ENCODE measurements at regions not wholly inside any gene's neighbourhood (a gene's known extent, or its start where the extent isn't known, plus 50 kb on each side); places are given as distances from the start of the nearest gene placed in this dataset.

GRCh38 chr1:73593364-73593763 lies 604.6 kb downstream of the LRRIQ3 start:
- Histone ChIP-seq H3K36me3 (no peaks in the 10 kb centered on the region), H3K27ac (no peak overlapping the region), H3K4me3 (no peak overlapping the region), H3K9me3 (peaks cover 0 to 9% (median 0%) of the 10 kb centered on the region in 11 donors), H3K27me3 (no peaks in the 10 kb centered on the region), H3K4me1 (peaks cover 0 to 3% (median 0%) of the 10 kb centered on the region in 9 donors)
- intact Hi-C loops (cut with DNase I) = no loop called here
- no peak for TF ChIP-seq CTCF (IDR thresholded peaks at IDR 0.05)
- ATAC-seq (no peak), DNase-seq (no peak)
- 29 to 42% methylated on average over 3 of the region's 3 CpGs for WGBS, 2 donors

GRCh38 chr1:73587080-73587479 lies 610.9 kb downstream of the LRRIQ3 start:
- Histone ChIP-seq H3K4me1 (no peaks in the 10 kb centered on the region), H3K36me3 (no peaks in the 10 kb centered on the region), H3K27ac (no peak overlapping the region), H3K27me3 (no peaks in the 10 kb centered on the region), H3K4me3 (no peak overlapping the region), H3K9me3 (peaks cover 0 to 9% (median 0%) of the 10 kb centered on the region in 11 donors)
- WGBS, 2 donors = 97 to 100% methylated on average over 1 of the region's 1 CpG
- DNase-seq (no peak), ATAC-seq (no peak)
- intact Hi-C loops (cut with DNase I) = no loop called here
- no peak for TF ChIP-seq CTCF (IDR thresholded peaks at IDR 0.05)

GRCh38 chr1:73577206-73577605 lies 620.8 kb downstream of the LRRIQ3 start:
- ATAC-seq (no peak), DNase-seq (no peak)
- WGBS, 2 donors = 95 to 100% methylated on average over 1 of the region's 1 CpG
- H3K27me3 ChIP-seq = no peaks in the 10 kb centered on the region
- H3K4me1 ChIP-seq = no peaks in the 10 kb centered on the region
- peaks cover 0 to 18% (median 0%) of the 10 kb centered on the region in 11 donors for H3K9me3 ChIP-seq
- H3K4me3 ChIP-seq = no peak overlapping the region
- no peaks in the 10 kb centered on the region for H3K36me3 ChIP-seq
- intact Hi-C loops (cut with DNase I) = no loop called here
- no peak for TF ChIP-seq CTCF (IDR thresholded peaks at IDR 0.05)
- H3K27ac ChIP-seq = no peak overlapping the region

GRCh38 chr1:73576083-73576482 lies 621.9 kb downstream of the LRRIQ3 start:
- TF ChIP-seq CTCF (IDR thresholded peaks at IDR 0.05) = no peak
- H3K4me3 ChIP-seq = no peak overlapping the region
- intact Hi-C loops (cut with DNase I) = no loop called here
- no peaks in the 10 kb centered on the region for H3K36me3 ChIP-seq
- peaks cover 0 to 11% (median 0%) of the 10 kb centered on the region in 11 donors for H3K9me3 ChIP-seq
- DNase-seq (no peak), ATAC-seq (no peak)
- 63 to 71% methylated on average over 2 of the region's 2 CpGs for WGBS, 2 donors
- H3K27me3 ChIP-seq = no peaks in the 10 kb centered on the region
- no peak overlapping the region for H3K27ac ChIP-seq
- H3K4me1 ChIP-seq = no peaks in the 10 kb centered on the region
